ENCODE measurements at regions not wholly inside any gene's neighbourhood (a gene's known extent, or its start where the extent isn't known, plus 50 kb on each side); places are given as distances from the start of the nearest gene placed in this dataset.

- DNase-seq = no peak
Observed at GRCh38 chr5:24272741-24273140, 372.0 kb downstream of the CDH10 start.

GRCh38 chr5:24280215-24280614, 364.6 kb downstream of the CDH10 start:
- no peak for DNase-seq

- DNase-seq = no peak
Observed at GRCh38 chr5:24281818-24282217, 363.0 kb downstream of the CDH10 start.

GRCh38 chr5:24289582-24290335, 355.0 kb downstream of the CDH10 start:
- no peak for DNase-seq

DNA sequence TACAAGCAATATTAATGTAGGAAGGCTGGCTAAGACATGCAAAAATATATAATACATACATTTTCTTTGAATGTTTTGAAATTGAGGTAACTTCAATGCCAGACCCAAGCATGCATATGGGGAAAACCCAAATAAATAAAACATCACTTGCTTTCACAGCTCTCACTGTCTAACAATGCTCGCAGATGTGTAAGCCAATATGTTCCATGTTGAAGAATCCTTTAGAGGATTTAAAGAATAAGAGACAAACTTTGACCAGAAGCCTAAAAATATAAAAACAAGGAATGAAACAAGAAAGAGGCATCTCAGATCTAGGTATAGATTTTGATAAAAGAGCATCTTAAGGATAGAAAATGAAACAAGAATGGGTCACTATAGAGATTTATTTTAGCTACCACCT, 354.2 kb downstream of the CDH10 start:
- no peak for DNase-seq

- no peak for DNase-seq
Observed at GRCh38 chr5:24291916-24292315, 352.9 kb downstream of the CDH10 start.

DNA sequence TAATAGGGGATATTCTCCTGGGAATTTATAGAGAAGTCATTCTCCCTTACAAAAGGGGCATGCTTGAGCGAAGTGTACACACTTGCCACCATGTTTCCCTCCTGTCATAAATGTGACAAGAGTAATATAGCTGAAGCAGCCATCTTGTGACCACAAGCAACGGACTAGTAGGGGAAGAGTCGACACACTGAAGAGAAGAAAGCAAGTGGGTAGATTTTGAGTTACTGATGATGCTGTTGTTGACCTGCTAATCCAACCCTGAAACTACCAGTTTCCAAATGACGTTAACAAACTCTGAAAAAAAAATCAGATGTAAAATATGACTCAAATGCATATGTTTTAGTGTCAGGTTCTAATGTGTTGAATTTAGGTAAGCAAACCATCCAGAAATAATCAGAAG, 350.4 kb downstream of the CDH10 start:
- no peak for DNase-seq

GRCh38 chr5:24314106-24314505, 330.7 kb downstream of the CDH10 start:
- no peak for DNase-seq

DNA sequence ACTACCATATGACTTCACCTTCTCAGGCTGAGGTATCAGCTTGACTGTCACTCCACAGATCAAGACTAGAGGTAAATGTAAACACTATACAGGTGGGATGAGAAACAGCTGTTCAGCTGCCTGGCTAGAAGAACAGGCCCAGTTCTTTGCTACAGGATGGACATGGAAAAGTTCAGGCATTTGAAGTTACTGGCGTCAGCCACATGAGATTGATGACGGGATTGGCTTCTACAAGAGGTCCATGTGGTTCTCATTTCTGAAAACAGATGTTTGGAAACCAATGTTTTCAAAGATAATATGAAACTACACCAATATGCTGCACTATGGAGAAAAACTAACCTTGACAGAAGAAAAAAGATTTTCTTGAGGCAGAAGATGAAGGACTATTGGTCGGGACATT, 324.1 kb downstream of the CDH10 start:
- DNase-seq = no peak

DNA sequence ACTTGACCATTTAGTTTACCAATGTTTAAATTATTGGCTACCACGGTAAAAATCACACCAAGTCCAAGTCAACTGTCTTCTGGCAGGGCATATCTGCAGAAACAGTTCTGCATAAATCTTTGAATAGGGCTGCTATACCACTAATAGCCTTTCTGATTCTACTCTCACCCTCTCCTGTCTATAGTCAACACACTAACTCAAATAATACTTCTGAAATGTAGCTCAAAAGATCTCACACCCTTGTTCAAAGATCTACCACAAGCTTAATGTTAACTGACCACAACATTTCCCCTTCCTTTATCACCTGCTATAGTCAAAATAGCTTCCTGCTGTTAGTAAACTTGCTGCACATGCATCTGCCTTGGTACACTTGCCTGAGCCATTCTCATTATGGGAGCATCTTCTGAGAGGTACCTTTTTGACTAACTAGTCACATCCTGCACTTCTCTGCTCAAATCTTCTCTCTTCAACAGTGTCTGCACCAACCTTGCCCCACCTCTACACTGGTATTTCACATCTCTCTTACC, 319.4 kb downstream of the CDH10 start:
- no peak for DNase-seq

GRCh38 chr5:24331531-24331930, 313.2 kb downstream of the CDH10 start:
- DNase-seq = no peak

GRCh38 chr5:24347158-24347557, 297.6 kb downstream of the CDH10 start:
- DNase-seq = no peak

- no peak for DNase-seq
Observed at GRCh38 chr5:24351285-24351684, 293.5 kb downstream of the CDH10 start.

DNA sequence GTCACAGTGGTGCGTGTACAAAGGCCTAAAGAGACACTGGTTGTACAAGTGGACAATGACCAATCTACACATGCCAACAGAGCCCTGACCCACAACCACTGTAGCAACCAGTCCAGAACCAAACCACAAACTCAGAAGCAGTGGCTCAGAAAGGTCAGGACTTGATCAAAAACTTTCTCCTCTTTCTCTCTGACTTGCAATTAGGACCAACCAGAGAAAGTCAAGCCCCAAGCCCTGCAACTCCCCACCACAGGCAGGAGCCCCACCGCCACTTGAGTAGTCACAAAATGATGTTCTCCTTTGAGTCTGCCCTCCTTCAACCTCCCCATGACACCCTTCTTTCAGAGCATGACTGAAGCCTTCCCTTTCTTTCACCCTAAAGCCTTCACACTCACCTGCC, 291.8 kb downstream of the CDH10 start:
- no peak for DNase-seq

DNA sequence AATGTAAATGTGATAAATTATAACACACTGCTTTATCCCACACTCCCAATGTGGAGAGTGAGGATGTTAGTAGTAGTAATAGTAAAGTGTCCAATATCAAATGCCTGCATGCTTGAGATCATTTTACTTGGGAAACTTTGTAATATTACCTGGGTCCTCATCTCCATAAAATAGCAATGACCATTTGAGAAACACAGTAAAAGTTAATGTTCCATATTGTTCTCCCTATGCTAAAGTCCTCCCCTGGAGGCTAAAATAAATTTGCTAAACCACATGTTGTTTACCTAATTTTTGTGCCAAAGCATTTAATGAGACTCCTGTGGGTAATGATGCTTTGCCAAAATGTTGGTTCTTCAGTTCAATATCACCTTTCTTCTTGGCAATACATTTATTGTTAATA, 291.2 kb downstream of the CDH10 start:
- no peak for DNase-seq

- no peak for DNase-seq
Observed at GRCh38 chr5:24363789-24364481, 280.8 kb downstream of the CDH10 start.

GRCh38 chr5:24364711-24365110, 280.1 kb downstream of the CDH10 start:
- DNase-seq = no peak

- no peak for DNase-seq
Observed at GRCh38 chr5:24365406-24365805, 279.4 kb downstream of the CDH10 start.

DNA sequence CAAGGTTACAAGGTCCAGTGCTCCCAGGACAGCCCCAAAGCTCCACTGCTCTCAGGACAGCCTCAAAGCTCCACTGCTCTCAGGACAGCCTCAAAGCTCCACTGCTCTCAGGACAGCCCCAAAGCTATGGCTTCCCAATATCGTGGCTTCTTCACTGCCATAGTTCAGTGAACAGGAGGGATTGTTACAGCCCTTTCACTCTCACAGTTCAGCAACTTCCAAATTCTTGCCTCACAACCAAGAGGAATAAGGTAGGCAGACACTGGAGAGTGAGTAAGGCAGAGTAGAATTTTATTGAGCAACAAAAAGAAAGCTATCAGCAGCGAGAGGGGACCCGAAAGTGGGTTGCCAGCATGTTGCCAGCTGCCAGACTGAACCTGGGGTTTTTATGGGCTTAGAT, 277.6 kb downstream of the CDH10 start:
- no peak for DNase-seq

DNA sequence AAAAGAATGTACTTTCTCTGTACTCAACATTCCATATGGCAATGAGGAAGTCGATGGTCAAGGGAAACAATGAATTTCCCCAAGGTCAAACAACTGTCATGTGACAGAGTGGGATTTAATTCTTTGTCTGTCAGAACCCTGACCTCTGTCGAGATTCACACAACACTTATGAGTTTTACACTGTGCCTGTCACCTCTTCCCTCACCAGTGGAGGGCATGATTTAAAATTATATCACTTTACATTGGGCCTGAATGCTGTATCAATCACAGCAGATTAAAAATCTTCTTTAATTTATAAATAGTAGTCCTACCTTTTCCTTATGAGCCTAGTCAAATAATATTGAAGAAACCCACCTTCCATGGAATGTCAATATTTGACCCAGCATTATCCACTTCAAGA, 276.7 kb downstream of the CDH10 start:
- DNase-seq = no peak

DNA sequence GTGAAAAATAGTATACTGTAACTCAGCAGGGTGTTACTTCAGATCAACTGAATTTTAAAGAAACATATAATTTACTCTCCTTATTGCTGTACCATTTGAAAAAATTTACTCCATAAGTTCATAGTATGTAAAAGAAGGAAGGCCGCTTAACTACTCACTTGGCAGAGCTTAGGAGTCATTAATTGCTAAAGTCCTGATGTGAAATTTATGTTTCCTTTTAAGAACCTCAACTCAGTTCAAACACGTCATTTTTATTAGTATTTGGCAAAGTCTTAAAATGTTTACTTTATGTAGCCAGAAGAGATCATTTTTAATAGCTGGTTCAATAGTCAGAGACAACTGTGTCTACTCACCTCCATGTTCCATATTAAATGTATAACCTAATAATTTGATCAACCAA, 268.6 kb downstream of the CDH10 start:
- no peak for DNase-seq

DNA sequence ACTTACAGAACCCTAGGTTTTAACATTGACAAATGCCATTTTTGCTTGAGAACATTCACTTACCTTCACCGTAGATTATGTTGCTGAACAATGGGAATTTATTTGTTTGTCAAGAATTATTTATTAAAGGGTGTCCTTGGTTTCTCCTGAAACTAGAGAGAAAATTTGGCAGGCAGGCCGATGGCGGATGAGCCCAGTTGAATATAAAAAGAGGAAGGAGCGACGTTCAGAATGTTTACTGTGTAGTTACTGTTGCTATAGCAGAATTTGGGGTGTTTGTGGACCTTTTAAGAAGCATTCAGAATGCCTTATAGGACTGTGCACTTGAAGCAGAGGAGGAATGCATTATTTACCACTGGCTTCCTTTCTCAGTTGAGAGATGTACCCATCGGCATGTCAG, 268.2 kb downstream of the CDH10 start:
- DNase-seq = no peak

- no peak for DNase-seq
Observed at GRCh38 chr5:24381861-24382489, 262.8 kb downstream of the CDH10 start.

GRCh38 chr5:24385070-24385469, 259.7 kb downstream of the CDH10 start:
- no peak for DNase-seq

All from fibroblast of skin of scalp (primary cell).